ENCODE measurements at regions not wholly inside any gene's neighbourhood (a gene's known extent, or its start where the extent isn't known, plus 50 kb on each side); places are given as distances from the start of the nearest gene placed in this dataset.

DNA sequence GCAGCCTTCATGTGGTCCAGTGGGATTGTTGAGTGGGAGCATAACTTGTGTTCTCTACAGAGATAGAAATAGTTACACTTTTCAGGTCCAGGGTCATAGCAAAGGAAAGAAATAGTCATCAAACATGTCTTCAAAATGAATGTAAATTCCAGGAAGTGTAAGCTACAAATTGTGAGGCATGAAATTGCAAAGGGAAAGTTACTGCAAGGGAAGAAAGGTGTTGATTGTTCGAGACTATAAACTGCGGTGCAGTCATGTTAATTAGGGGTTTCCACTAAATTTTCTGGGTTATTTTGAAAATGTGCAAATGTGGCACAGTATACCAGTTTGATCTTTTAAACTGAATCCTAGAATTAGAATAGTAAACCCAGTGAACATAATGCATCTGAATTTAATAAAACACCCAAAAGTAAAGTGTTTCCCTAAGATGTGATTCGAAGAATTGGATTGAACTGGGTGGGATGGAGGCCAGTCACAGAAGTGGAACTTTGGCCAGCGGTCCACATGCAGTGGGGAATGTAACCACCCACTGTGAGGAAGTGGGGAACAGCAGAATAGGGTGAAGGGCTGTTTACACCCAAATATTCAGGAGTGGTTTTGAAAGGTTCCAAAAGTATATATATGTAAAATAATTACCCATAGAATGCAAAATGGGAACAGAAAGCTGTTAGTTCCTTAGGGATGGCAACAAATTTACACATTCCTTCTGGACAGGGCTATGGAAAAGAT is 126.5 kb upstream of the CCDC68 start:
- intact Hi-C loops (cut with DNase I), result no loop called here
- Histone ChIP-seq H3K27me3 (no peaks in the 10 kb centered on the region), H3K4me3 (no peak overlapping the region), H3K36me3 (no peaks in the 10 kb centered on the region), H3K9me3 (no peaks in the 10 kb centered on the region), H3K4me1 (no peaks in the 10 kb centered on the region), H3K27ac (no peak overlapping the region)
- TF ChIP-seq, protein P1, sequence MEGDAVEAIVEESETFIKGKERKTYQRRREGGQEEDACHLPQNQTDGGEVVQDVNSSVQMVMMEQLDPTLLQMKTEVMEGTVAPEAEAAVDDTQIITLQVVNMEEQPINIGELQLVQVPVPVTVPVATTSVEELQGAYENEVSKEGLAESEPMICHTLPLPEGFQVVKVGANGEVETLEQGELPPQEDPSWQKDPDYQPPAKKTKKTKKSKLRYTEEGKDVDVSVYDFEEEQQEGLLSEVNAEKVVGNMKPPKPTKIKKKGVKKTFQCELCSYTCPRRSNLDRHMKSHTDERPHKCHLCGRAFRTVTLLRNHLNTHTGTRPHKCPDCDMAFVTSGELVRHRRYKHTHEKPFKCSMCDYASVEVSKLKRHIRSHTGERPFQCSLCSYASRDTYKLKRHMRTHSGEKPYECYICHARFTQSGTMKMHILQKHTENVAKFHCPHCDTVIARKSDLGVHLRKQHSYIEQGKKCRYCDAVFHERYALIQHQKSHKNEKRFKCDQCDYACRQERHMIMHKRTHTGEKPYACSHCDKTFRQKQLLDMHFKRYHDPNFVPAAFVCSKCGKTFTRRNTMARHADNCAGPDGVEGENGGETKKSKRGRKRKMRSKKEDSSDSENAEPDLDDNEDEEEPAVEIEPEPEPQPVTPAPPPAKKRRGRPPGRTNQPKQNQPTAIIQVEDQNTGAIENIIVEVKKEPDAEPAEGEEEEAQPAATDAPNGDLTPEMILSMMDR (IDR thresholded peaks at IDR 0.05), result no peak
- TF ChIP-seq POLR2A (IDR thresholded peaks at IDR 0.05), result no peak
- 55% methylated on average over 4 of the region's 4 CpGs for WGBS (ENCODE audit: insufficient coverage, low coverage, low lambda C conversion rate, missing lambda C conversion rate)
- DNase-seq (no peak), ATAC-seq (no peak)

DNA sequence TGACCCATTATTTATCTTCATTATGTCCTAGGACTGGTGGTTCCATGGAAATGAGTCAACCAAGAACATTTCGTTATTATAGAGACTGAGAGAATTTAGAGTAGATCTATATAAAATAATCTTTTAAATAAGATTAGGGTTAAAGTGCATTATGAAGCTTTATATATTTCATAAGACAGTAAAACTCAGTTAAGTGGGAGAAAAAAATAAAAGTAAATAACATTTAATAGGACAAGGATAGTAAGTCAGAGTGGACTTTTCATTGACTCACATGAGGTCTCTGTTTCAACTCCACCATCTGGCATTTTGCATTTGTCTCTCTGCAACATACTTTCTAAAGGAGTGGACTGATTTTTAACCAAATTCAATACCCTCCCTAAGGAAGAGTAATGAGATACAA is 125.3 kb upstream of the CCDC68 start:
- Histone ChIP-seq H3K27me3 (no peaks in the 10 kb centered on the region), H3K9me3 (no peaks in the 10 kb centered on the region), H3K4me1 (no peaks in the 10 kb centered on the region), H3K36me3 (no peaks in the 10 kb centered on the region), H3K4me3 (no peak overlapping the region), H3K27ac (no peak overlapping the region)
- no peak for ATAC-seq
- no peak for DNase-seq
- no peak for TF ChIP-seq POLR2A (IDR thresholded peaks at IDR 0.05)
- TF ChIP-seq, protein P1 (IDR thresholded peaks at IDR 0.05), result no peak
- intact Hi-C loops (cut with DNase I), result no loop called here
- 37% methylated on average over 1 of the region's 1 CpG for WGBS (ENCODE audit: insufficient coverage, low coverage, low lambda C conversion rate, missing lambda C conversion rate)

DNA sequence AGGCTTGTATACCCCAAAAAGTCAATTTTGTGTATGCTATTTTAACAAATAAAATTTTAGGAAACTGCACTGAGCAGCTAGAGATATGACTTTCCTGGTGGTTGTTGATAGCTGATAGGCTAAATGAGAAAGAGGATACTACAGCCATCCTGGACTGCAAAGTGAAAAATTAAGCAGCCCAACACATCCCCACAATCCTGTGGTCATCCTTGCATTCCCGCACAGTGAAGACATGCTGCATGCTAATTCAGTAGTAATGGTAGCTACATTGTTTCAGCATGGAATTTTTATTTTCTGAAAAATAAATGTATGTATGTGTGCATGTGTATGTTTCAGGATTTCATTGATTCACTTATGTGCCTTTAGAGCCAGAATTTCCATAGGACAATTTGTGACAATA is 124.2 kb upstream of the CCDC68 start:
- no peak for TF ChIP-seq POLR2A (IDR thresholded peaks at IDR 0.05)
- TF ChIP-seq, protein P1 (IDR thresholded peaks at IDR 0.05), result no peak
- WGBS (ENCODE audit: insufficient coverage, low coverage, low lambda C conversion rate, missing lambda C conversion rate), result 50% methylated on average over 1 of the region's 1 CpG

DNA sequence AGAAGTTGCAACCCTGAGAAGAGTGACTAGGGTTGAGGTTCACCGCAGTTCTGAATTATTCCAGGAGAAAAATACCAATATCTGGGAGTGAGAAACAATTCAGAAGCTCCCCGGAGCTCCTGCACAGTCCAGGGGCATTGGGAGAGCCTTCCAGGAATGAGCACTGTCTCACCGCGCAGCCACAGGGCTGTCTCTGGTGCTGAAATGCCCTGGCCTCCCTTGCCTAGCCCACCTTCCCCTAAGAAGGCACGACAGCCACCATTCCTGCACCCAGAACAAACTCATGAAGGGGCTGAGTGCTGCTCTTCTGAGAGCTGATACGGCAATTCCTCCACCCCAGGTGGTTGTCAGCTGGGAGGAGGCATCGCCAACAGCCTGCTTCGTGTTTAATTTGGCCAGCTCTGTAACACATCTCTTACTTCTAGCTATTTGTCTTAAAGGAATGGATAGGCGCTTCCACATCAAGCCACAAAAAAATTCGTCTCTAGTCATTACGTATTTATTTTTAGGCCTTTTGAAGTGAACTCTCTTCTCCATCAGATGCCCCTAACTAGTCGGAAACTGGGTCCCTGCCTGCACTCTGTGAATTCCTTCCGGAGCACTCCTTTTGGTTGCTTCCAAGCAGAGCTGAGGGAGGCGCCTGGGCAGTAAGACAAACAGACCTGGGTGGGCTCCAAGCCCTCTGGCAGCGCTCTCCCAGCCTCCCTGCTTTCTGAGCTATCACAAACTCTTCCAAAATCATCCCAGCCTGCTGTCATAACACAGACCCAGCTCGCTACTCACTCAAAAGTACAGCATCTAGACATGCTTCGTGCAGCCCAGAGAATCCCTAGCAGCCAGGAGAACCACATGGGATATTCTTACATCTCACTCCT is 120.5 kb upstream of the CCDC68 start:
- Histone ChIP-seq H3K27me3 (no peaks in the 10 kb centered on the region), H3K9me3 (no peaks in the 10 kb centered on the region), H3K36me3 (no peaks in the 10 kb centered on the region), H3K27ac (no peak overlapping the region), H3K4me1 (no peaks in the 10 kb centered on the region), H3K4me3 (no peak overlapping the region)
- intact Hi-C loops (cut with DNase I), result no loop called here
- ATAC-seq (peak in 1 of 4 donors; percentile 33), DNase-seq (no peak)
- TF ChIP-seq, protein P1 (IDR thresholded peaks at IDR 0.05), result no peak
- TF ChIP-seq POLR2A (IDR thresholded peaks at IDR 0.05), result no peak
- 48% methylated on average over 11 of the region's 17 CpGs for WGBS (ENCODE audit: insufficient coverage, low coverage, low lambda C conversion rate, missing lambda C conversion rate)

More for the DNA sequence above, 124.2 kb upstream of the CCDC68 start:
- no peak for ATAC-seq
- H3K27ac ChIP-seq, result no peak overlapping the region
- H3K36me3 ChIP-seq, result no peaks in the 10 kb centered on the region
- no peak overlapping the region for H3K4me3 ChIP-seq
- no peaks in the 10 kb centered on the region for H3K9me3 ChIP-seq
- intact Hi-C loops (cut with DNase I), result no loop called here
- DNase-seq, result no peak
- no peaks in the 10 kb centered on the region for H3K4me1 ChIP-seq
- no peaks in the 10 kb centered on the region for H3K27me3 ChIP-seq

All from right lobe of liver (tissue), 6 donors.